ENCODE measurements at regions not wholly inside any gene's neighbourhood (a gene's known extent, or its start where the extent isn't known, plus 50 kb on each side); places are given as distances from the start of the nearest gene placed in this dataset.

GRCh38 chr6:48472535-48472934 lies 361.5 kb upstream of the PTCHD4 start:
- Mint-ChIP-seq H3K4me3 (no peak overlapping the region), H3K36me3 (ENCODE audit: insufficient read depth in 1 of 3, low read depth in 3 of 3) (no peaks in the 10 kb centered on the region)

More at GRCh38 chr6:48472535-48472934, 361.5 kb upstream of the PTCHD4 start:
- H3K27ac Mint-ChIP-seq, result no peak overlapping the region
- Histone ChIP-seq H2AFZ (ENCODE audit: low read length) (no peak overlapping the region), H3K27ac (ENCODE audit: insufficient read length, low read depth, low read length) (no peak overlapping the region), H3K4me2 (ENCODE audit: insufficient read depth, insufficient read length, low read length) (no peak overlapping the region), H3K14ac (ENCODE audit: insufficient read depth, low read length) (no peak overlapping the region), H2BK120ac (ENCODE audit: low read depth, low read length, poor library complexity, severe bottlenecking) (no peak overlapping the region), H4K5ac (ENCODE audit: insufficient read length, low read depth, low read length) (no peak overlapping the region), H2AK5ac (ENCODE audit: insufficient read length, low read length) (no peak overlapping the region), H2BK5ac (ENCODE audit: insufficient read length, low read length) (no peak overlapping the region), H3K9ac (ENCODE audit: extremely low read depth, insufficient read length, low read length) (no peak overlapping the region), H4K20me1 (ENCODE audit: control insufficient read depth, insufficient read depth, insufficient read length) (no peaks in the 10 kb centered on the region), H3K18ac (ENCODE audit: insufficient read length, low read depth, low read length) (no peak overlapping the region), H2BK20ac (ENCODE audit: low read depth, low read length, poor library complexity, severe bottlenecking) (no peak overlapping the region), H3K79me2 (ENCODE audit: insufficient read depth, low read length) (no peaks in the 10 kb centered on the region), H3K27me3 (ENCODE audit: insufficient read depth, low read length) (no peaks in the 10 kb centered on the region), H2BK15ac (ENCODE audit: low read depth, low read length) (no peak overlapping the region), H3K9me3 (ENCODE audit: control insufficient read depth, low read depth, low read length) (no peaks in the 10 kb centered on the region), H3K79me1 (ENCODE audit: insufficient read depth, low read depth, low read length, poor library complexity, severe bottlenecking) (no peaks in the 10 kb centered on the region), H3K56ac (ENCODE audit: insufficient read length, low read depth, low read length) (no peak overlapping the region), H3K23ac (ENCODE audit: insufficient read length, low read depth, low read length) (no peak overlapping the region), H4K91ac (ENCODE audit: insufficient read length, low read depth, low read length) (no peak overlapping the region), H3K4me1 (ENCODE audit: insufficient read depth, low read length) (no peaks in the 10 kb centered on the region), H3T11ph (ENCODE audit: low read length) (no peak overlapping the region), H3K23me2 (ENCODE audit: insufficient read length, low read depth, low read length, poor library complexity, severe bottlenecking) (no peaks in the 10 kb centered on the region), H3K4ac (ENCODE audit: low read depth, low read length) (no peak overlapping the region), H4K8ac (replicated peaks; ENCODE audit: insufficient read length, low read depth, low read length) (no peak overlapping the region), H2BK12ac (ENCODE audit: insufficient read length, low read depth, low read length) (no peak overlapping the region)
- TF ChIP-seq CTCF (conservative IDR thresholded peaks at IDR 0.05), result no peak
- H3K4me1 Mint-ChIP-seq, result 0 out of 4 replicates have a peak, but pooled peaks cover 0 to 2% of the 10 kb centered on the region in 2 experiments
- peaks cover 1% of the 10 kb centered on the region; the same call in 1 of the 2 replicates for H3K27me3 Mint-ChIP-seq (ENCODE audit: low read depth)
- no CpG with 5 or more reads among the region's 2 CpGs for WGBS (ENCODE audit: extremely low coverage, insufficient read length, low lambda C conversion rate)
- no peaks in the 10 kb centered on the region; a peak in 1 of 5 replicates for H3K9me3 Mint-ChIP-seq
- DNase-seq, result no peak

Data from H9 (cell line).